Fibroblast of the aortic adventitia (primary cell): ENCODE measurements at regions not wholly inside any gene's neighbourhood (a gene's known extent, or its start where the extent isn't known, plus 50 kb on each side); places are given as distances from the start of the nearest gene placed in this dataset.

Experiments used
- DNase-seq: peaks from one replicate; pipeline ENCODE4 v3.0.0-alpha.2; 2010; ENCODE audit warnings: low read depth
- H3K4me3 ChIP-seq: 2 replicates; pipeline ENCODE4 v1.5.1; 2011; ENCODE audit warnings: low read depth, mild to moderate bottlenecking, control low read depth, low read length, moderate library complexity
- TF ChIP-seq, protein P1 (sequence below): IDR thresholded peaks from 2 replicates; pipeline ENCODE4 v1.5.1; 2011; ENCODE audit warnings: mild to moderate bottlenecking, low read length, control low read depth, inconsistent platforms; ENCODE audit not compliant: insufficient read depth

DNA sequence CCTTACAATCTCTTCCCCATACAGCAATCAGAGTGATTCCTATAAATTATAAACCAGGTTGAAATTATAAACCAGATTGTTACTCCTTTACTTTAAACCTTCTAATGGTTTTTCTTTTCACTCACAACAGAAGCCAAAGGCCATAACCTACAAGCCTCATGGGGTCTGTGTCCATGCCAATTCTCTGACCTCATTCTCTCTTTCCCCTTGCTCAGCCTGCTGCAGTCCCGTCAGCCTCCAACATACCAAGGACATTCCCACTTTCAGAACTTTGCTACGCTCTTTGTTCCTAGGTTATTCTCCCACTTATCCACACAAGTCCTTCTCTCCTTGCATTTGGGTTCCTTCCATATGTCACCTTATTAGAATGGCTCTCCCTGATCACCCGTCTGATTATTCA, 277.9 kb upstream of the TCF21 start:
- no peak overlapping the region for H3K4me3 ChIP-seq
- TF ChIP-seq, protein P1, sequence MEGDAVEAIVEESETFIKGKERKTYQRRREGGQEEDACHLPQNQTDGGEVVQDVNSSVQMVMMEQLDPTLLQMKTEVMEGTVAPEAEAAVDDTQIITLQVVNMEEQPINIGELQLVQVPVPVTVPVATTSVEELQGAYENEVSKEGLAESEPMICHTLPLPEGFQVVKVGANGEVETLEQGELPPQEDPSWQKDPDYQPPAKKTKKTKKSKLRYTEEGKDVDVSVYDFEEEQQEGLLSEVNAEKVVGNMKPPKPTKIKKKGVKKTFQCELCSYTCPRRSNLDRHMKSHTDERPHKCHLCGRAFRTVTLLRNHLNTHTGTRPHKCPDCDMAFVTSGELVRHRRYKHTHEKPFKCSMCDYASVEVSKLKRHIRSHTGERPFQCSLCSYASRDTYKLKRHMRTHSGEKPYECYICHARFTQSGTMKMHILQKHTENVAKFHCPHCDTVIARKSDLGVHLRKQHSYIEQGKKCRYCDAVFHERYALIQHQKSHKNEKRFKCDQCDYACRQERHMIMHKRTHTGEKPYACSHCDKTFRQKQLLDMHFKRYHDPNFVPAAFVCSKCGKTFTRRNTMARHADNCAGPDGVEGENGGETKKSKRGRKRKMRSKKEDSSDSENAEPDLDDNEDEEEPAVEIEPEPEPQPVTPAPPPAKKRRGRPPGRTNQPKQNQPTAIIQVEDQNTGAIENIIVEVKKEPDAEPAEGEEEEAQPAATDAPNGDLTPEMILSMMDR = no peak
- DNase-seq = peak; percentile 57

DNA sequence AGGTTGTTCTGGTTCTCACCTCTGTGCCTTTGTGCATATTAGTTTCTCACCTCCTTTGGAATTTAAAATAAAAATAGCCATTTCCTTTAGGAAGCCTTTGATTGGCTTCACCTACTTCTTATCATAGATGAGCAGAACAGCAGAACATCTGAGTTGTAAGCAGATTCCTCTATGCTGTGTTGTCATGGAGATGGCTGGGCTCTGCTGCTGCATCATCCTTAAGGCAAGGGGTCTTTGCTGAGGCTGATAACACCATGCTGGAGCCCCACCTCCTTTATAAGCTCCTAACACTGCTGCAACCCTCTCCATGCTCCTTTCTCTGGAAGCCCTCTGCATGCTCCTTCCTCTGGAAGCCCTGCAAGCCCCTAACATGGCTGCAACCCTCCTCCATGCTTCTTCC, 276.5 kb upstream of the TCF21 start:
- TF ChIP-seq, protein P1 = no peak
- H3K4me3 ChIP-seq = no peak overlapping the region
- DNase-seq = no peak

DNA sequence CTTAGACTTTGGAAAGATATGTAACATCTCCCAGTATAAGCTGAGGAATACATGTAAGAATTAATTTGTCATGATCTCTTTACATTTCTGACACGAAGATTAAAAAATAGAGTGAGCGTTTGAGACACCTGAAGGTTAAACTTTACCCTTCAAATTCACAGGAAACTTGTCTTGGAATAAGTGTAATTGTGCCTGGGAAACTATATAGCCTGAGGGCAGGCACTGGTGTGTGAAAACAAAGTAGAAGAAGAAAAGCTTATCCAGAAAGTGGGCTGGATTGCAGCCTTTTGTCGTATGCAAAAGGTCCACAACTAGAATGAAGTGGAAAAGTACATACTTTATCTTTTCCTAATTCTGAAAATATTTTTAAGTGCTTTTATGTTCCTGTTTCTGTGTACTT, 275.7 kb upstream of the TCF21 start:
- TF ChIP-seq, protein P1 = no peak
- H3K4me3 ChIP-seq = no peak overlapping the region
- peak; percentile 15 for DNase-seq

DNA sequence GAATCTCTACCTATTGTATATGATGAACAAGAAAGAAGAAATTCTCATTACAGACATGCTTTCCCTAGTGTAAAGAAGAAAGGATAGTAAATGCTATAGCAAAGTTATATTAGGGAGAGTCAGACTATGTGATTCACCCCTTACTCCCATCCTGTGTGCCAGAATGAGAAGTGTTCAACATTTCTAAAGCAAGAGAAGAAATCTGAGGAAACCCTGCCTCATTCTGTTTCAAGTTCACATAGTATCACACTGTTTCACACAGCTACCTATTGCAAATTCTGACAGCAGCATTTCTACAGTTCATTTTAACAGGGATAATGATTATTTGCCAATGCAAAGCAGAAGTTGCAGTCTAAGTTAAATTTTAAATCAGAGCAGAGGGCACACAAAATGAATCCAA, 267.2 kb upstream of the TCF21 start:
- DNase-seq = peak; percentile 71
- no peak overlapping the region for H3K4me3 ChIP-seq
- TF ChIP-seq, protein P1 = no peak

DNA sequence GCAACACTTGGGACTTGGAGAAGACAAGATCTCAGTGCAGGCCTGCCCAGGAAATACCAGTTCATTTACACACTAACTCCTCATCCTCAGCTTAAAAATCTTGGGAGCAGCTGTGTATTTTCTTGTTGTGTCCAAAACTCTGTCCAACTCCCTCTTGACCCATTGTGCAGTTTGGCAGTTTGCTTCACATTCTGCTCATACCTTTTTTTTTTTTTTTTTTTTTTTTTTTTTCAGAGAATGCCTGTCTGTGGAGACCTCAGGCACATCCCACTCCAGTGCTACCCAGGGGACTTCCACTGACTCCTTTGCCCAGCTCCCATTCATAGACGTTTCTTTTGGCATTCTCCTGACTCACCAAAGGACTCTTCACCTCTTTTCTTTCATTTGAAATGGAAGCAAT, 265.8 kb upstream of the TCF21 start:
- DNase-seq = peak; percentile 96
- no peak overlapping the region for H3K4me3 ChIP-seq
- TF ChIP-seq, protein P1 = no peak

DNA sequence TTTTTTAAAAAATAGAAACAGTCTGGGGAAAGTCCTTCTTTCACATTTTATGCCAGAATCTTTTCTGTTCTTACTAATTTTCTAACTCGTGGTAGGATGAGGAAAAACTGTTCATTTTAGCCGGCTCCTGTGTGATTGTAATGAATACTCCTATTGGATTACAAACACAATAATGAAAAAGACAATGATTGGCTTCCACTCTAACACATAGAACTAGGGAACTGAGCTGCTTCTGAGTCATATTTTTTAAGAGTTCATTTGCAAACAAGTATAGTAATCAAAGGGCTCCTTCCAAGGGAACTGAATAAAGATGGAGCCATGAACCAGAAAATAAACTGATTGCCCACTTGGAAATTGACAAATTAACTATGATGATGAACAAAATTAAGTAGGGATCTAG, 265.3 kb upstream of the TCF21 start:
- no peak for DNase-seq
- no peak overlapping the region for H3K4me3 ChIP-seq

DNA sequence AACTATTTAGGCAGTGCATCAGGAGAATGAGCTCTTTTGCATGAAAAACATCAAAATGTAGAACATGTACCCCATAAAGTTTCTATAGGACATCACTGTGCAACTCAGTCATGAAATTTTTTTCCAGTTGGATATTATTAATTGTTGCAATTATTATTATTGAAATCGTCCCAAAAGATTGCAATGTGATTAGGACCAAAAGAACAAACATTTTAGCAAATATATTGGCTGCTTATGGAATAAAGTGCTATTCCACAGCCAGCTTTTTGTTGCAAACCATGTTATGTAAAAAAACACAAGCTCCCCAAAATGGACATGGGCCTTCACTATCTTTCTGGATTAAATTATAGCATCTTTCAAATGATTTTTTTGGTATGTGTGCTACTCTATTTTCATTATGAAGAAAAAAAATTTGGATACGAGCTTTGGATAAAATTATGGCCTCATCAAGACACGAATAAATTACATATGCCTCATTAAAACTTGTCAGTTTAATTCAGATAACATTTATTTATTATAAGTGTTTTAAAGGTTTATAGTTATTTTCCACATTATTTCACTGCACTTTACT, 262.7 kb upstream of the TCF21 start:
- H3K4me3 ChIP-seq = no peak overlapping the region
- no peak for DNase-seq
- TF ChIP-seq, protein P1 = no peak

More for the DNA sequence above, 265.3 kb upstream of the TCF21 start:
- TF ChIP-seq, protein P1 = no peak
